Mesodermal cell (in vitro differentiated cells): ENCODE measurements at regions not wholly inside any gene's neighbourhood (a gene's known extent, or its start where the extent isn't known, plus 50 kb on each side); places are given as distances from the start of the nearest gene placed in this dataset.

ENCODE experiments used
- H3K27ac ChIP-seq: 2 replicates; pipeline ENCODE4 v1.7.0; 2013; ENCODE audit warnings: mild to moderate bottlenecking, low read depth, low read length, moderate library complexity; ENCODE audit not compliant: severe bottlenecking
- H3K36me3 ChIP-seq: 2 replicates; pipeline ENCODE4 v1.7.1; 2013; ENCODE audit warnings: mild to moderate bottlenecking, low read length, moderate library complexity; ENCODE audit not compliant: control insufficient read depth, insufficient read depth
- H3K4me1 ChIP-seq: one replicate; pipeline ENCODE4 v1.7.1; 2013; ENCODE audit warnings: mild to moderate bottlenecking, low read length; ENCODE audit not compliant: insufficient read depth, control insufficient read depth, poor library complexity, severe bottlenecking
- H3K4me3 ChIP-seq: 2 replicates; pipeline ENCODE4 v1.7.0; 2013; ENCODE audit warnings: low read length, control low read depth, mild to moderate bottlenecking; ENCODE audit not compliant: insufficient read depth, poor library complexity, severe bottlenecking; ENCODE audit errors: extremely low read depth
- H3K9me3 ChIP-seq: 2 replicates; pipeline ENCODE4 v1.7.1; 2013; ENCODE audit warnings: mild to moderate bottlenecking, low read length, moderate library complexity; ENCODE audit not compliant: control insufficient read depth
- WGBS, 2 experiments: methylation state at CpG; one replicate each; pipeline ENCODE4 v1.1.5; 2013; ENCODE audit warnings: missing lambda C conversion rate in 2 of 2; ENCODE audit not compliant: insufficient coverage in 2 of 2; 5-methylcytosine and 5-hydroxymethylcytosine counted together

DNA sequence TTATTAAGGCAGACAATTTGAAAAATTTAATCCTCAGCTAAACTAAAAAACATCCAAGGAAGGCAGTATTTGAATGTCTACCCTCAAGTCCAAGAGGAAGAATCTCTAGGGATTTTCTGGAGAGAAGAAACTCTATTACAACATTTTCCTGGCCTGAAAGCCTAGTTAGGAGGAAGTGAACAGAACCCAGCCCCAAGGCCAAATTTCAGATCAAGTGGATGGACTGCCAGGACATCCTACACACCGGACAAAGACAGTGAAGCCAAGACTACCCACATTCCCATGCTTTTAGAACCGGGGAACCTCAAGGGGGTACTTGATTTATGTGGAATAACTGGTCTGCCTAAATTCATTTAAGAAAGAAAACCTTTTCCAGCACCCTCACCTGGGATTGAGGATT is 108.9 kb upstream of the MEOX2 start:
- Histone ChIP-seq H3K9me3 (no peaks in the 10 kb centered on the region), H3K27ac (no peak overlapping the region), H3K4me3 (no peak overlapping the region), H3K36me3 (no peaks in the 10 kb centered on the region), H3K4me1 (no peaks in the 10 kb centered on the region)
- no CpG with 5 or more reads among the region's 2 CpGs for WGBS, 2 experiments

DNA sequence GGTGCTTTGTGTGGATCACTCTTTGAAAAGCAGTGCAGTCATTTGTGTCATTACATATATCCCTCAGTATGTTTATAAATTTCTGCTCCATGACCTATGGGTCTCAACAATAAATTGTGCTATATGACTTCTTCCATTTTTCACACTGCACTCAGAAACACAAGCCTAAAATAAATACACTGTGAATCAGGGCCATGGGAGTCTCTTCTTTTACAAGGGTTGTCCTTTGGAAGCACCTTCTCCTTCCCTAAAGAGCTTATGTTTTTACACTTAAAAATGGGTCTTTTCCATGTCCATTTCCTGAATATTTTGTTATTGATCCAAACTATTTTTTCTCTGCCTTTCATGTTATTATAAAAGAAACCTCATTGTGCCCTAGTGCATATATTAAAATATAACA is 108.3 kb upstream of the MEOX2 start:
- no peaks in the 10 kb centered on the region for H3K4me1 ChIP-seq
- H3K9me3 ChIP-seq, result no peaks in the 10 kb centered on the region
- no peak overlapping the region for H3K27ac ChIP-seq
- H3K36me3 ChIP-seq, result no peaks in the 10 kb centered on the region
- no peak overlapping the region for H3K4me3 ChIP-seq

GRCh38 chr7:15784694-15785030 is 98.2 kb upstream of the MEOX2 start:
- no peak overlapping the region for H3K4me3 ChIP-seq
- peaks cover 7% of the 10 kb centered on the region for H3K4me1 ChIP-seq
- no peaks in the 10 kb centered on the region for H3K36me3 ChIP-seq
- H3K27ac ChIP-seq, result no peak overlapping the region
- H3K9me3 ChIP-seq, result no peaks in the 10 kb centered on the region
- WGBS, 2 experiments, result 87 to 100% methylated on average over 2 to 3 of the region's 3 CpGs

- Histone ChIP-seq H3K36me3 (no peaks in the 10 kb centered on the region), H3K27ac (peak overlapping the region; percentile 34), H3K9me3 (no peaks in the 10 kb centered on the region), H3K4me1 (peaks cover 7% of the 10 kb centered on the region), H3K4me3 (no peak overlapping the region)
- 43% methylated on average over 1 of the region's 1 CpG; no CpG with 5 or more reads in 1 of the 2 experiments for WGBS, 2 experiments
These were observed 97.7 kb upstream of the MEOX2 start for GRCh38 chr7:15783987-15784693.

GRCh38 chr7:15782656-15783055 is 96.2 kb upstream of the MEOX2 start:
- H3K4me1 ChIP-seq, result peaks cover 7% of the 10 kb centered on the region
- H3K9me3 ChIP-seq, result no peaks in the 10 kb centered on the region
- WGBS, 2 experiments, result 100% methylated on average over 1 of the region's 2 CpGs; no CpG with 5 or more reads in 1 of the 2 experiments
- H3K4me3 ChIP-seq, result no peak overlapping the region
- no peaks in the 10 kb centered on the region for H3K36me3 ChIP-seq
- no peak overlapping the region for H3K27ac ChIP-seq

DNA sequence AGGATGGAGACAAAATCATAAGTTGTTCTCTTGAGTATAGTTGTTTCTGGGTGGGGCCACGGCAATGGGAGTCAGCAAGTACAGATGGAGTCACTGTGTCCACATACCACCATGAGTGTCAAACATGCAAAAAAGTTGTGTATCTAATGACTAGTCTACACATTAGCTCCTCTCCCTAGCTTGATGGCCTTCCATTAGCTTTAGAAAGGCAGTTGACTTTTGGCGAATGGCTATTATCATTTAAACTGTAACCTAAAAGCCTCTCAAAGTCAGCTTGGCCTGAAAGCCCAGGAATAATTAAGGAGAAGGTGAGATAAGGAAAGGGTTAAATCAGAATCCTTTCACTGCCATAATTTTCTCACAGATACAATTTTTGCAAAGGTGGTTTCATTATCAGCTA is 95.5 kb upstream of the MEOX2 start:
- WGBS, 2 experiments, result 20% methylated on average over 1 of the region's 2 CpGs; no CpG with 5 or more reads in 1 of the 2 experiments
- H3K4me3 ChIP-seq, result no peak overlapping the region
- H3K27ac ChIP-seq, result no peak overlapping the region
- H3K4me1 ChIP-seq, result peaks cover 7% of the 10 kb centered on the region
- H3K9me3 ChIP-seq, result no peaks in the 10 kb centered on the region
- no peaks in the 10 kb centered on the region for H3K36me3 ChIP-seq

- 50 to 57% methylated on average over 1 to 2 of the region's 2 CpGs for WGBS, 2 experiments
- H3K4me1 ChIP-seq, result peaks cover 7% of the 10 kb centered on the region
- H3K9me3 ChIP-seq, result no peaks in the 10 kb centered on the region
- H3K4me3 ChIP-seq, result no peak overlapping the region
- no peaks in the 10 kb centered on the region for H3K36me3 ChIP-seq
- peak overlapping the region; percentile 39 for H3K27ac ChIP-seq
These were observed 93.8 kb upstream of the MEOX2 start for GRCh38 chr7:15780271-15780670.

DNA sequence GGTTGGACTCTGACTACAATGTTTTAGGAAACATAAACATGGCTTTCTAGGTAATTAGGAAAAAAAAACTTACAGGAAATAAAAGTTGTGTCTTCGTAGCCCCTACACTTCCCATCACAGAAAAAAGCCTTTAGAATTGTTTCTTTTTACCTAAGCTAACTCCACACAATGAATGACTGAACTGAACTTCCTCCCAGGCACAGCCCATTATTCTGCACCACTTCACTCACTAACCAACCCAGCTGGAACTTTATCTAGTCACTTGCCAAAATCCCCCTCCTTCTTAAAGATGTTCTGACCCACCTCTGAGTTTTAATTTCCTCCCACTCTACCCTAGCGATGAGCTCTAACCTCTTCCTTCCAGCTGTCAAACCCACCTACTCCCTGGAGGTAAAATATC is 91.7 kb upstream of the MEOX2 start:
- H3K4me1 ChIP-seq, result no peaks in the 10 kb centered on the region
- H3K9me3 ChIP-seq, result no peaks in the 10 kb centered on the region
- no peaks in the 10 kb centered on the region for H3K36me3 ChIP-seq
- WGBS, 2 experiments, result 63 to 80% methylated on average over 1 to 2 of the region's 2 CpGs
- no peak overlapping the region for H3K4me3 ChIP-seq
- H3K27ac ChIP-seq, result no peak overlapping the region

DNA sequence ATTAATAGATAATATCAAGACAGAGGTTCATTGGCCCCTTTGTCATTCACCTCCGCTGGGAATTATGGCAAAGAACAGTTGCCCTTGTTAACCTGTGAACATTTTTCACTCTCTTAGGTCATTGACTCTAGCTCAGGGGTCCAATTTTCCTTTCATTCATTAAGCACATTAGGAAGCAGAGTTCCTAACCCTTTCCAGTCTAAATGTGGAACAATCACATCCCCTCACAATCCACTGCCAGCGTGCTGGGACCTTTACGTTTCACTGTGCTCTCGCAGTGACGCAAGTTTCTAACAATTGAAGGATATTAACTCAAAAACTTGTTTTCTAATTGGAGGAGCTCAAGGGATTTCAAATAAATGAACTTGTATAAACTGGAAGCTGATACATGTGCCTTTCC is 79.3 kb upstream of the MEOX2 start:
- WGBS, 2 experiments, result 87 to 95% methylated on average over 2 to 5 of the region's 5 CpGs
- Histone ChIP-seq H3K27ac (no peak overlapping the region), H3K4me1 (no peaks in the 10 kb centered on the region), H3K9me3 (no peaks in the 10 kb centered on the region), H3K4me3 (no peak overlapping the region), H3K36me3 (no peaks in the 10 kb centered on the region)

GRCh38 chr7:15764851-15765382 is 78.4 kb upstream of the MEOX2 start:
- Histone ChIP-seq H3K4me3 (no peak overlapping the region), H3K36me3 (no peaks in the 10 kb centered on the region), H3K9me3 (no peaks in the 10 kb centered on the region), H3K4me1 (no peaks in the 10 kb centered on the region), H3K27ac (no peak overlapping the region)
- whole genome bisulfite sequencing, 2 experiments, result 100% methylated on average over 1 of the region's 3 CpGs

DNA sequence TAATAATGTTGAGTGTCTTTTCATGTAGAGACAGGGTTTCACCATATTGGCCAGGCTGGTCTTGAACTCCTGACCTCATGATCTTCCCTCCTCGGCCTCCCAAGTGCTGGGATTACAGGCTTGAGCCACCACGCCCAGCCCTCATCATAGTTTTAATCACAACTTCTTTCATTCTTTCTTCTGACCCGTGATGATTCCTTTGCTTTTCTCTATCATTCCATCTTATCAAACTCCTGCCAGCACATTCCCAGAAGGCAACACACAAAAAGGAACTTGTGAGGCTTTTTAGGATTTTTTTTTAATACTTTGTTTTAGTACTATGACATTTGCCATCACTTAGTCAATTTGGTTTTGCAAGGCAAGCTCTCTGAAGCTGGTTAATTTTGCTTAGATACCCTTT is 77.5 kb upstream of the MEOX2 start:
- Histone ChIP-seq H3K36me3 (no peaks in the 10 kb centered on the region), H3K9me3 (no peaks in the 10 kb centered on the region), H3K27ac (no peak overlapping the region), H3K4me1 (no peaks in the 10 kb centered on the region), H3K4me3 (no peak overlapping the region)
- 93 to 97% methylated on average over 3 of the region's 3 CpGs for WGBS, 2 experiments
